ENCODE measurements at regions not wholly inside any gene's neighbourhood (a gene's known extent, or its start where the extent isn't known, plus 50 kb on each side); places are given as distances from the start of the nearest gene placed in this dataset.

GRCh38 chr2:103734911-103735310 lies 973.1 kb downstream of the TMEM182 start:
- no peak for DNase-seq

GRCh38 chr2:103738108-103738507 lies 976.3 kb downstream of the TMEM182 start:
- no peak for DNase-seq

- no peak for DNase-seq
Measured at GRCh38 chr2:103738606-103739005, 976.8 kb downstream of the TMEM182 start.

- DNase-seq, result no peak
Measured at GRCh38 chr2:103739186-103739585, 977.4 kb downstream of the TMEM182 start.

- DNase-seq, result no peak
Measured at GRCh38 chr2:103739921-103740320, 978.1 kb downstream of the TMEM182 start.

GRCh38 chr2:103740631-103741030 lies 978.8 kb downstream of the TMEM182 start:
- DNase-seq, result no peak

GRCh38 chr2:103743195-103743594 lies 981.4 kb downstream of the TMEM182 start:
- DNase-seq, result no peak

- no peak for DNase-seq
Measured at GRCh38 chr2:103754530-103754929, 992.7 kb downstream of the TMEM182 start.

GRCh38 chr2:103773884-103774283 lies 1012.1 kb downstream of the TMEM182 start:
- no peak for DNase-seq

GRCh38 chr2:103780088-103780702 lies 1018.4 kb downstream of the TMEM182 start:
- DNase-seq, result no peak

GRCh38 chr2:103781313-103781712 lies 1019.5 kb downstream of the TMEM182 start:
- DNase-seq, result no peak

GRCh38 chr2:103784261-103784660 lies 1022.4 kb downstream of the TMEM182 start:
- no peak for DNase-seq

- DNase-seq, result no peak
Measured at GRCh38 chr2:103785432-103785831, 1023.6 kb downstream of the TMEM182 start.

GRCh38 chr2:103785956-103786355 lies 1024.1 kb downstream of the TMEM182 start:
- DNase-seq, result no peak

GRCh38 chr2:103788389-103788788 lies 1026.6 kb downstream of the TMEM182 start:
- no peak for DNase-seq

- DNase-seq, result no peak
Measured at GRCh38 chr2:103788951-103789350, 1027.1 kb downstream of the TMEM182 start.

- no peak for DNase-seq
Measured at GRCh38 chr2:103789381-103790095, 1027.7 kb downstream of the TMEM182 start.

- no peak for DNase-seq
Measured at GRCh38 chr2:103792042-103792441, 1030.2 kb downstream of the TMEM182 start.

GRCh38 chr2:103798291-103798690 lies 1036.5 kb downstream of the TMEM182 start:
- DNase-seq, result no peak

GRCh38 chr2:103804013-103804412 lies 1042.2 kb downstream of the TMEM182 start:
- no peak for DNase-seq

- no peak for DNase-seq
Measured at GRCh38 chr2:103805746-103806145, 1043.9 kb downstream of the TMEM182 start.

GRCh38 chr2:103808814-103809213 lies 1045.1 kb upstream of the POU3F3 start:
- no peak for DNase-seq

GRCh38 chr2:103809415-103809814 lies 1044.5 kb upstream of the POU3F3 start:
- DNase-seq, result no peak

- no peak for DNase-seq
Measured at GRCh38 chr2:103809941-103810441, 1043.9 kb upstream of the POU3F3 start.

- no peak for DNase-seq
Measured at GRCh38 chr2:103810875-103811274, 1043.0 kb upstream of the POU3F3 start.
